ENCODE measurements at regions not wholly inside any gene's neighbourhood (a gene's known extent, or its start where the extent isn't known, plus 50 kb on each side); places are given as distances from the start of the nearest gene placed in this dataset.

DNA sequence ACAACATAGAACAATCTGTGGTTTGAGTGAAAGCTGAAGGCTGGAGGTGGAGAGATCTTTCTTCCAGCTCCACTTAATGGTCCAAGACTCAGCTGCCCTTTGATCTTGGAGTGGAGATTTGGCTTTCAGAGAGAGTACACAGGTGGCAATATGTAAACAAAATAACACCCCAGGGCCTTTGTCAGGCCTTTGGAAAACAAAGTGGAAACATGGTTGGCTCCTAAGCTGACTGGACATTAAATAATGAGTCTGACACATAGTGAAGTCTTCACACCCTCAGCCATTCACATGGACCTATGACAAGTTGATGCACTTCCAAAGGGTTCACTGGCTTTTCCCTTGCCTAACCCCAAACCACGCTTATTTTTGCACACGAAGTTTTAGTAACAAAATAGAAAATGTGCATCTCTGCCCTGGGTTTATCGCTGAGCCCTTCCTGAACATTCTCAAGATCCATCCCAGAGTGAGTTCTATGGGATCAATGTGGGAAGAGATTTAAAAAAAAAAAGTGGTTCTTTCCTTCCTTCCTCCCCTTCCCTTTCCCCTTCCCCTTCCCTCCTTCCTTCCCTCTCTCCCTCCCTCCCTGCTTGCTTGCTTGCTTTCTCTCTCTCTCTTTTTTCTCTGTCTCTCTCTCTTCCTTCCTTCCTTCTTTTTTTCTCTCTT lies 201.3 kb upstream of the NT5C1B start:
- TF ChIP-seq ZSCAN5A (CRISPR knock-in tag; IDR thresholded peaks at IDR 0.05; ENCODE audit: borderline replicate concordance) (no peak), GABPB1 (CRISPR knock-in tag; IDR thresholded peaks at IDR 0.05) (no peak), FOSL2 (CRISPR knock-in tag; IDR thresholded peaks at IDR 0.05) (no peak), MIER3 (CRISPR knock-in tag; IDR thresholded peaks at IDR 0.05; ENCODE audit: borderline replicate concordance) (no peak), RORA (CRISPR knock-in tag; IDR thresholded peaks at IDR 0.05) (no peak), SP1 (IDR thresholded peaks at IDR 0.05) (no peak), SP1 (CRISPR knock-in tag; IDR thresholded peaks at IDR 0.05) (no peak), RFX5 (IDR thresholded peaks at IDR 0.05; ENCODE audit: low read depth, low read length) (no peak), MTF2 (CRISPR knock-in tag; IDR thresholded peaks at IDR 0.05; ENCODE audit: borderline replicate concordance) (no peak), ZNF629 (CRISPR knock-in tag; conservative IDR thresholded peaks at IDR 0.05) (no peak), RXRA (CRISPR knock-in tag; IDR thresholded peaks at IDR 0.05) (no peak), TARDBP (CRISPR knock-in tag; IDR thresholded peaks at IDR 0.05) (no peak), ZNF552 (CRISPR knock-in tag; IDR thresholded peaks at IDR 0.05; ENCODE audit: borderline replicate concordance) (no peak)
- TF ChIP-seq, protein P1, sequence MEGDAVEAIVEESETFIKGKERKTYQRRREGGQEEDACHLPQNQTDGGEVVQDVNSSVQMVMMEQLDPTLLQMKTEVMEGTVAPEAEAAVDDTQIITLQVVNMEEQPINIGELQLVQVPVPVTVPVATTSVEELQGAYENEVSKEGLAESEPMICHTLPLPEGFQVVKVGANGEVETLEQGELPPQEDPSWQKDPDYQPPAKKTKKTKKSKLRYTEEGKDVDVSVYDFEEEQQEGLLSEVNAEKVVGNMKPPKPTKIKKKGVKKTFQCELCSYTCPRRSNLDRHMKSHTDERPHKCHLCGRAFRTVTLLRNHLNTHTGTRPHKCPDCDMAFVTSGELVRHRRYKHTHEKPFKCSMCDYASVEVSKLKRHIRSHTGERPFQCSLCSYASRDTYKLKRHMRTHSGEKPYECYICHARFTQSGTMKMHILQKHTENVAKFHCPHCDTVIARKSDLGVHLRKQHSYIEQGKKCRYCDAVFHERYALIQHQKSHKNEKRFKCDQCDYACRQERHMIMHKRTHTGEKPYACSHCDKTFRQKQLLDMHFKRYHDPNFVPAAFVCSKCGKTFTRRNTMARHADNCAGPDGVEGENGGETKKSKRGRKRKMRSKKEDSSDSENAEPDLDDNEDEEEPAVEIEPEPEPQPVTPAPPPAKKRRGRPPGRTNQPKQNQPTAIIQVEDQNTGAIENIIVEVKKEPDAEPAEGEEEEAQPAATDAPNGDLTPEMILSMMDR (CRISPR knock-in tag; IDR thresholded peaks at IDR 0.05): no peak
- TF ChIP-seq, protein P2, sequence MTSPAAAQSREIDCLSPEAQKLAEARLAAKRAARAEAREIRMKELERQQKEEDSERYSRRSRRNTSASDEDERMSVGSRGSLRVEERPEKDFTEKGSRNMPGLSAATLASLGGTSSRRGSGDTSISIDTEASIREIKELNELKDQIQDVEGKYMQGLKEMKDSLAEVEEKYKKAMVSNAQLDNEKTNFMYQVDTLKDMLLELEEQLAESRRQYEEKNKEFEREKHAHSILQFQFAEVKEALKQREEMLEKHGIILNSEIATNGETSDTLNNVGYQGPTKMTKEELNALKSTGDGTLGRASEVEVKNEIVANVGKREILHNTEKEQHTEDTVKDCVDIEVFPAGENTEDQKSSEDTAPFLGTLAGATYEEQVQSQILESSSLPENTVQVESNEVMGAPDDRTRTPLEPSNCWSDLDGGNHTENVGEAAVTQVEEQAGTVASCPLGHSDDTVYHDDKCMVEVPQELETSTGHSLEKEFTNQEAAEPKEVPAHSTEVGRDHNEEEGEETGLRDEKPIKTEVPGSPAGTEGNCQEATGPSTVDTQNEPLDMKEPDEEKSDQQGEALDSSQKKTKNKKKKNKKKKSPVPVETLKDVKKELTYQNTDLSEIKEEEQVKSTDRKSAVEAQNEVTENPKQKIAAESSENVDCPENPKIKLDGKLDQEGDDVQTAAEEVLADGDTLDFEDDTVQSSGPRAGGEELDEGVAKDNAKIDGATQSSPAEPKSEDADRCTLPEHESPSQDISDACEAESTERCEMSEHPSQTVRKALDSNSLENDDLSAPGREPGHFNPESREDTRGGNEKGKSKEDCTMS (CRISPR knock-in tag; conservative IDR thresholded peaks at IDR 0.05): no peak
